ENCODE measurements at regions not wholly inside any gene's neighbourhood (a gene's known extent, or its start where the extent isn't known, plus 50 kb on each side); places are given as distances from the start of the nearest gene placed in this dataset.

- H2BK20ac ChIP-seq (ENCODE audit: low read length), result no peak overlapping the region
- H2BK12ac ChIP-seq (ENCODE audit: low read depth, low read length), result no peak overlapping the region
- H3K23ac ChIP-seq (ENCODE audit: insufficient read length), result no peak overlapping the region
- H4K5ac ChIP-seq (ENCODE audit: insufficient read length, low read depth, low read length), result no peak overlapping the region
- H2BK15ac ChIP-seq (ENCODE audit: low read length), result no peak overlapping the region
- ChIA-PET CTCF (ENCODE audit: partially characterized antibody) (interaction anchor here (0.5 to 1.5 kb wide), 3 partner anchors 11 to 608 kb away, joined by 3 to 4 read pairs (median 3); no protein-coding TSS in a partner anchor), POLR2A (ENCODE audit: partially characterized antibody) (no interaction called here)
- no peak overlapping the region for H3K18ac ChIP-seq (ENCODE audit: extremely low read depth, low read length)
- DNase-seq (ENCODE audit: low read depth in 1 of 2, low spot score in 2 of 2) (no peak), FAIRE-seq (no peak)
- H3K4ac ChIP-seq (replicated peaks; ENCODE audit: insufficient read length, low read depth, low read length), result no peak overlapping the region
- no peak overlapping the region for H2AK5ac ChIP-seq (ENCODE audit: low read depth, low read length)
- no peak overlapping the region for H4K91ac ChIP-seq (replicated peaks; ENCODE audit: insufficient read length, low read length)
- no peak overlapping the region for H3K9ac ChIP-seq (replicated peaks in 1 of 4; ENCODE audit: extremely low read depth in 1 of 4, low read depth in 3 of 4, low read length in 3 of 4)
- WGBS, 2 experiments (ENCODE audit: extremely low coverage in 1 of 2, insufficient coverage in 1 of 2, insufficient read length in 1 of 2, insufficient replicate concordance in 2 of 2, low coverage in 1 of 2, low lambda C conversion rate in 2 of 2, missing lambda C conversion rate in 1 of 2), result 87% methylated on average over 2 of the region's 2 CpGs; no CpG with 5 or more reads in 1 of the 2 experiments
- no peaks in the 10 kb centered on the region for H4K20me1 ChIP-seq (replicated peaks in 1 of 2; ENCODE audit: control insufficient read depth in 1 of 2, insufficient read depth in 2 of 2, low read length in 2 of 2)
- no peak overlapping the region for H3K27ac ChIP-seq (ENCODE audit: low read depth, low read length)
- no peak overlapping the region for H2BK5ac ChIP-seq (ENCODE audit: low read depth, low read length)
- no peaks in the 10 kb centered on the region for H3K79me1 ChIP-seq (ENCODE audit: low read depth, low read length)
- no peak overlapping the region for H2BK120ac ChIP-seq (replicated peaks; ENCODE audit: low read depth, low read length)
- no peak overlapping the region for H3K4me2 ChIP-seq (ENCODE audit: insufficient read depth in 1 of 2, low read depth in 2 of 2, low read length in 2 of 2)
- peaks cover 2 to 6% (median 4%) of the 10 kb centered on the region in 4 experiments; a peak in 3 of 7 replicates for H3K4me1 ChIP-seq (replicated peaks in 1 of 4; ENCODE audit: control insufficient read depth in 3 of 4, insufficient read depth in 4 of 4, low read length in 3 of 4)
- no peak overlapping the region for H3K14ac ChIP-seq (ENCODE audit: insufficient read length)
- no peak overlapping the region for H4K8ac ChIP-seq (ENCODE audit: extremely low read depth, insufficient read depth, low read length)
- no peak overlapping the region for H2AFZ ChIP-seq (ENCODE audit: low read length)
- no peaks in the 10 kb centered on the region for H3K79me2 ChIP-seq (ENCODE audit: control insufficient read depth in 1 of 2, insufficient read depth in 2 of 2, low read length in 2 of 2)
- H3K23me2 ChIP-seq (ENCODE audit: low read depth, low read length), result no peaks in the 10 kb centered on the region
- no peaks in the 10 kb centered on the region for H3K27me3 ChIP-seq (replicated peaks in 1 of 4; ENCODE audit: control insufficient read depth in 3 of 4, extremely low read depth in 1 of 4, insufficient read depth in 3 of 4, low read length in 3 of 4)
- no peak overlapping the region for H3K56ac ChIP-seq (replicated peaks; ENCODE audit: insufficient read length, low read depth, low read length)
- no peaks in the 10 kb centered on the region for H3K36me3 ChIP-seq (ENCODE audit: control insufficient read depth in 2 of 4, insufficient read depth in 4 of 4, low read length in 3 of 4)
- no peaks in the 10 kb centered on the region for H3K9me3 ChIP-seq (ENCODE audit: insufficient read depth in 2 of 2, low read depth in 1 of 2, low read length in 1 of 2)
- no peak overlapping the region for H3K4me3 ChIP-seq (ENCODE audit: extremely low read depth in 1 of 4, insufficient read depth in 2 of 4, low read depth in 3 of 4, low read length in 4 of 4)
- TF ChIP-seq ASH2L (IDR thresholded peaks at IDR 0.05; ENCODE audit: low read length) (no peak), JUN (IDR thresholded peaks at IDR 0.05; ENCODE audit: low read depth, low read length) (no peak), SRF (IDR thresholded peaks at IDR 0.05; ENCODE audit: low read depth, low read length) (no peak), HDAC2 (IDR thresholded peaks at IDR 0.05; ENCODE audit: borderline replicate concordance in 1 of 2, low read depth in 2 of 2, low read length in 2 of 2) (no peak), CREB1 (IDR thresholded peaks at IDR 0.05) (no peak), NANOG (IDR thresholded peaks at IDR 0.05; ENCODE audit: insufficient read depth, low read depth, low read length, poor library complexity, severe bottlenecking) (no peak), SP1 (IDR thresholded peaks at IDR 0.05; ENCODE audit: low read depth, low read length) (no peak), RBBP5 (IDR thresholded peaks at IDR 0.05; ENCODE audit: borderline replicate concordance, low read depth, low read length) (no peak), SIRT6 (IDR thresholded peaks at IDR 0.05; ENCODE audit: low read length) (no peak)
Measured at GRCh38 chr6:97470322-97470721, 187.3 kb upstream of the MMS22L start.
